Mucosa of rectum (tissue), 2 donors: ENCODE measurements at regions not wholly inside any gene's neighbourhood (a gene's known extent, or its start where the extent isn't known, plus 50 kb on each side); places are given as distances from the start of the nearest gene placed in this dataset.

Experiments
- H3K27ac ChIP-seq, 2 donors: one replicate each; pipeline ENCODE4 v1.7.0; 2013; ENCODE audit warnings: inconsistent platforms in 2 of 2, low read depth in 2 of 2, low read length in 2 of 2
- H3K27me3 ChIP-seq, 2 donors: one replicate each; pipeline ENCODE4 v1.7.0; 2013; ENCODE audit warnings: low read length in 2 of 2; ENCODE audit not compliant: control insufficient read depth in 2 of 2, insufficient read depth in 2 of 2
- H3K36me3 ChIP-seq, 2 donors: one replicate each; pipeline ENCODE4 v1.7.0; 2013; ENCODE audit warnings: low read length in 2 of 2; ENCODE audit not compliant: control insufficient read depth in 2 of 2, insufficient read depth in 2 of 2
- H3K4me1 ChIP-seq, 2 donors: one replicate each; pipeline ENCODE4 v1.7.0; 2013; ENCODE audit warnings: low read length in 2 of 2, mild to moderate bottlenecking in 1 of 2; ENCODE audit not compliant: control insufficient read depth in 2 of 2, insufficient read depth in 2 of 2
- H3K4me3 ChIP-seq, 2 donors: one replicate each; pipeline ENCODE4 v1.7.0; 2013; ENCODE audit warnings: low read length in 2 of 2
- H3K9ac ChIP-seq, 2 donors: one replicate each; pipeline ENCODE4 v1.7.0; 2013; ENCODE audit warnings: low read length in 2 of 2, low read depth in 1 of 2, mild to moderate bottlenecking in 1 of 2
- H3K9me3 ChIP-seq, 2 donors: one replicate each; pipeline ENCODE4 v1.7.0; 2013; ENCODE audit warnings: low read length in 2 of 2; ENCODE audit not compliant: control insufficient read depth in 2 of 2
- donor health status: healthy.
- donor health status: Normal muscosa, but diverticular disease.

DNA sequence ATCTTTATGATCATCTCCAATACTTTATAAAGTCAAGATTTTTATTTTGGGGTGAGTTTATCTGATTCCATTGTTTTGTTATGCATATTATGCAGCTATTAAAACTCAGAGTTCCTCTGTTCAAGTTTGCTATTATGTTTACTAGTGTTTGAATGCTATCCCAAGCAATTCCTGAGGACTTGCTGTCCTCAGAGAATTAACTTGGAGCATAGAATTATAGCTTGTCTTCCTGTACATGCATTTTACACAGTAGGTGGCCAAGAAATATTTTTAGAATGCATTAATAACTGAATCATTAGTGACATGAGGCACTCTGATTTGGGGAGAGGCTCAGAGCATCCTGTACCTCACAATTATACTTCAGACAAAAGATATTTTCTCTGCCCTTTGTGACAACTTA is 195.6 kb upstream of the MIR17HG start:
- Histone ChIP-seq H3K9ac (no peak overlapping the region), H3K36me3 (no peaks in the 10 kb centered on the region), H3K4me3 (no peak overlapping the region), H3K4me1 (no peaks in the 10 kb centered on the region), H3K9me3 (no peaks in the 10 kb centered on the region), H3K27ac (no peak overlapping the region), H3K27me3 (no peaks in the 10 kb centered on the region)

DNA sequence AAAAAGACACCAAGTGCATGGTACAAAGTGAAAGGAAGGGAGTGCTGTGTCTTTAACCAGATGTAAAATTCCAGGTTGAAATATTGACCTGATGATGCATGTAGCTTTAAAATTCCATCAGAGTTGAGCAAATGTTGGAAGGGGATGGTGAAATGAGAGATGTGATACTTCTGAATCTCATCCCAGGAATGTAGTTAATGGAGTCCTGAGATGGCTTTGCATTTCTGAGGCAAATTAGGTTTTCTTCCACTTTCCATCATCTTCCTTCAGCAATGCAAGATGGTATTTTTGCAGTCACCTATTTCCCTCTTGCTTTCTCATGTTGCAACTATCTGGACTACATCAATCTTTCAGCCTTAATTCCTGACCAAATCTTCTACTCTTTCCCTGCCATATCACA is 194.1 kb upstream of the MIR17HG start:
- H3K27me3 ChIP-seq: no peaks in the 10 kb centered on the region
- no peak overlapping the region for H3K9ac ChIP-seq
- H3K4me3 ChIP-seq: no peak overlapping the region
- no peaks in the 10 kb centered on the region for H3K9me3 ChIP-seq
- H3K4me1 ChIP-seq: no peaks in the 10 kb centered on the region
- H3K27ac ChIP-seq: no peak overlapping the region
- H3K36me3 ChIP-seq: no peaks in the 10 kb centered on the region

DNA sequence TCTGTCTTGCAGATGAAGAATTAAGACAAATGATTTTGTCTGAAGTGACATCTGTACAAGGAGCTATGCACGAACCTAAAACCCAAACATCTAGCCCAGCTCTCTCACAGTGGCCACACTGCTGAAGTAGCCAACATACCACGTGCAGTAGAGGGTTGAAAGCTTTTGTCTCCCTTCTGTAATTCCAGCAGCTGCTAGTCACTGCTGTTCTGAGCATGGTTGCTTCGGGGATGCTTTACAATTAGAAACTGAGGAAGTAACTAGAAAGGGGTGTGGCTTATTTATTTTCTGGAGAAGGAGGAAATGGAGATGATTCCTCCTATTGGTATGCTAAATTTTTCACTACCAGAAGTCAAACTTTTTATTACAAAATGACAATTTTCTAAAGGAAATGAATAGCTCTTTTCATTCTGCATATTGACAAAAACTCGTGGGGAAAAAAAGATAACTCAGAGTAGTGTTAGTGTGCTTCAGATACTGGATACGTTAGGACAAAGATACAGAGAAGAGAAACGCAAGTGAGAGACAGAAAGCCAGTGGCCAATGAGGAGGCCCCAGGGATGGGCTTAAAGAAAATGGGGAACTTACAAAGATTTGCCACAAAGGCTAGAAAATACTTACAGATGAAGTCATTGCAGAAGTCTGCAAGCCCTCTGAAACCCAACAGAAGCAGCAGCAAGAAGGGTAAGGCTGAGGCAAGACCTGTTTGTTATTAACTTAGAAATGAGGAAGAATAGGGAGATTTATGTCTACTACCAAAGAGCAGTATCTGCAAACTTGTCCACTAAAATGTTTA is 192.7 kb upstream of the MIR17HG start:
- Histone ChIP-seq H3K36me3 (no peaks in the 10 kb centered on the region), H3K9ac (no peak overlapping the region), H3K27ac (no peak overlapping the region), H3K4me1 (no peaks in the 10 kb centered on the region), H3K27me3 (no peaks in the 10 kb centered on the region), H3K9me3 (no peaks in the 10 kb centered on the region), H3K4me3 (no peak overlapping the region)

DNA sequence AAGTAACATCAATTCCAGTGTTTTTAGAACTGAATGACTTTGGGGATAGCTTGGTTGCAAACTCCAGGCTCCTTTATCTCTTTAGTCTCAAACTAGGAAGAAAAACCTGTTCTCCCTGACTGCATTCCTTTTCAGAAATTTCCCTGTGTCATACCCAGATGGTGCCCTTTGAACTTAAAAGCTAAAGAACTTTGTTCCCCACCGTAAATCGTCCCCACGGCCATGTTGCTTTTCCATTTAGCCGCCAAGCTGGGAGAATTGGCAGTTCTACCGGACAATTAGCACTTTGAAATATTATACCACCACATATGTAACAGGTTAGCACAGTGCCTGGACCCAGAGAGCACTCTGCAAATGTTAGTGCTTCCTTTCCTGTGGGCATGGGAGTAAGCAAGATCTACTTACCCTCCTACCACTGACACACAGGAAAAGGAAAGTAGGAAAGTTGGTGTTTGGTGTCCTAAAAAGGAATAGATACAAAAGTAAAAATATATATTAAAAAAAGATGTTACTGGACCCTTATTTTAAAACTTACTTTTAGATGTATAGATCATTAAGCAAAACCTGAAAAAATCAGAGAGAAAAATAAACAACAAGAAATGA is 191.9 kb upstream of the MIR17HG start:
- H3K9ac ChIP-seq: no peak overlapping the region
- no peak overlapping the region for H3K27ac ChIP-seq
- H3K4me3 ChIP-seq: no peak overlapping the region
- no peaks in the 10 kb centered on the region for H3K36me3 ChIP-seq
- no peaks in the 10 kb centered on the region for H3K27me3 ChIP-seq
- no peaks in the 10 kb centered on the region for H3K9me3 ChIP-seq
- no peaks in the 10 kb centered on the region for H3K4me1 ChIP-seq

DNA sequence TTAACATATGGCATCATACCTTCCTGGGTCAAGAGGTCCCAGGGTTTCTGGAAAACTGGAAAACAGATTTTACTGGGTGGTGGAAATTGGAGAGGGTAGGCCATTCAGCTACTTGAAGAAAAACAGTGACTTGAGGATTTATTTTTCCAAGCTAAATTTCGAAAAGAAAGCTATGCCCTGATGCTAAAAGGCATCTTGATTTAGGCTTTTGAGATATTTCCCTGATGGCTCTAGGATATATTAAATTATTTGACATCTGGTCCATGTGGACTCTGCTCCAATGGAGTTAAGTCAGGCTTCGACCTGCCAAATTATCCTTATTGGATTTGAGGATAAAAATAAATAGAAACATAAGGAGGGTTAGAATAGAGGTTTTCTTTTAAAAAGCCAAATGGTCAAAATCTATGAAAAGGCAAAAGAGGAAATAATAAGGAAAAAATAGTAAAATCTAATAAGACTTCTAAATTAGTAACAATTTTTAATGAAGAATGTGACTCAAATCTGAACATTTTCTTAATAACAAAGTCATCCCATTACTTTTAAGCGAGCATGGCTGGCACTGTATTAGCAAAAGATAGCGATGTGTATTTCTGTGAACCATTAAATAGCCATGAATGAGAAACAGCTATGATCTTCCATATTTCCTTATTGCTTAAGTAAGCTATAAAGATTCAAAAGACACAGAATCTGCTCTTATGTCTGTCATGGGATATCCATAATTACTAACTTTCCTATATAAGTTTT is 190.0 kb upstream of the MIR17HG start:
- Histone ChIP-seq H3K9ac (no peak overlapping the region), H3K4me3 (no peak overlapping the region), H3K27me3 (no peaks in the 10 kb centered on the region), H3K4me1 (no peaks in the 10 kb centered on the region), H3K9me3 (no peaks in the 10 kb centered on the region), H3K27ac (no peak overlapping the region), H3K36me3 (no peaks in the 10 kb centered on the region)

DNA sequence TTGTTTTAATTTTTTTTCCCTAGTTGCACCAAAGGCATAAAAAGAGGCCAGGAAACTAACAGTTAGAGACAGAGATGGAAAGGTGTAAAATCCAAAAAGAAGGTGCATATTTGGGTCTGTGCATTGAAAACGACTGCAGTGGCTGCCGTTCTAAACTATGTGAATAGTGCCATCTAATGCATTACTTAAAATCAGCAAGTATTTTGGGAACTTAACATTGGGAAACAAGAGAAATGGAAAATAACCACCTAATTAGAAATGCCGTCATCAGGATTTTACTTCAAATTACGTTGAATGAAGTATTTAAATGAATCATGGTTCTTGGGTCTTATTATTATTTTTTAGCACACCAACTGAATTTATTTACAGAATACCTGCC is 189.5 kb upstream of the MIR17HG start:
- no peak overlapping the region for H3K27ac ChIP-seq
- no peaks in the 10 kb centered on the region for H3K36me3 ChIP-seq
- no peak overlapping the region for H3K4me3 ChIP-seq
- no peaks in the 10 kb centered on the region for H3K9me3 ChIP-seq
- H3K9ac ChIP-seq: no peak overlapping the region
- H3K27me3 ChIP-seq: no peaks in the 10 kb centered on the region
- no peaks in the 10 kb centered on the region for H3K4me1 ChIP-seq

DNA sequence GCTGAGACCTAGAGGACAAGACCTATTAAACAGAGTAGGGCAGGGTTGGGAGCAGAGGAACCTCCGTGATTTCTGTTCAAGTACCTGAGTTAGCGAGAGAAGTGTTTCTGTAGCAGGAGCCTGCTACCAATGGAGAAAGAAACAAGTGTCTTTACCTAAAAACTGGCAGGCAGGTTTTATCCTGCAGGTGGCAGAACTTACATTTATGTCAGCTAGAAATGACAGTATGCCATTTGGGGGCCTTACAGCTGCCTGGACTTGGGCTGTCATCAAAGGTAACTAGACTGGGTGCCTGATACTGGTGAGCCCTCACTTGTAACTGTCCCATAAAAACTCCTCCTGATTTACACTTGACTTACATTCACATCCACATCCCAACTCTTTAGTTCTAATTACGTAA is 185.3 kb upstream of the MIR17HG start:
- no peak overlapping the region for H3K27ac ChIP-seq
- no peaks in the 10 kb centered on the region for H3K27me3 ChIP-seq
- H3K9ac ChIP-seq: no peak overlapping the region
- no peaks in the 10 kb centered on the region for H3K4me1 ChIP-seq
- H3K36me3 ChIP-seq: no peaks in the 10 kb centered on the region
- no peak overlapping the region for H3K4me3 ChIP-seq
- no peaks in the 10 kb centered on the region for H3K9me3 ChIP-seq

DNA sequence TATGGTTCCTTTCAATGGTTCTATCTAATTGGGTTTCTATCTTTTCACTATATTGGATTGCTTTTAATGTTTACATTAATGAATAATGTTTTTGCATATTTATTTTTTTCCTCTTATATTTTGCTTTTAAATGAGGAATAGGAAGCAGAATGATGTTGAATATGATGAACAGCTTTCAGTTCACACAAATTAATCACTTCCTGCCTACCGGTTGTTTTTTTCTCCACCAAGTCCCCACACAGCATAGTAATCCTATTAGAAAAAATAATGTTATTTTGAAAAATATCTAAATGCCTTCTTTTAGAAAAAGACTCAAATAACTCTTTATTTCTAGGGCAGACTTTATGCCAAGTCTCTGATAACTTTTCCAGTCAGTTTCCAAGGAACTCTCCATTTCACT is 184.9 kb upstream of the MIR17HG start:
- H3K9me3 ChIP-seq: no peaks in the 10 kb centered on the region
- no peak overlapping the region for H3K9ac ChIP-seq
- H3K27me3 ChIP-seq: no peaks in the 10 kb centered on the region
- no peak overlapping the region for H3K27ac ChIP-seq
- no peaks in the 10 kb centered on the region for H3K36me3 ChIP-seq
- H3K4me1 ChIP-seq: no peaks in the 10 kb centered on the region
- no peak overlapping the region for H3K4me3 ChIP-seq

DNA sequence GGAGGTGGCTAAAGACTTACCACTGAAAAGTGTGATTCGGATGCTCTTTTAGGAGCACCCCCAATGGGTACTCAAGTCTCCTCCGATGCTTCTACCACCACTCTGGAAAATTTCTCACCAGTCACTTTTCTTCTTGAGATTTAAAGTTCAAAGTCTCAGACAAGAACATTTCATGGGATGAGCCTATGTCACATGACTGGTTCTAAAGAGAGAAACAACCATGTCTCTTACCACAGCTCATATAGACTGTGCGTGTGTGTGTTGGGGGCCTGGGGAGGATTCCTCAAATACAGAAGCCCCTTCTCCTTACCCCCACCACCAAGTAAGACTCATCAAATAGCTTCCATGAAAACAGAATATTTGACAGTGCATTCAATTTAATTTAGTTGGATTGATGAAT is 181.7 kb upstream of the MIR17HG start:
- Histone ChIP-seq H3K27ac (no peak overlapping the region), H3K4me3 (no peak overlapping the region), H3K36me3 (no peaks in the 10 kb centered on the region), H3K9me3 (no peaks in the 10 kb centered on the region), H3K27me3 (no peaks in the 10 kb centered on the region), H3K4me1 (no peaks in the 10 kb centered on the region), H3K9ac (no peak overlapping the region)

DNA sequence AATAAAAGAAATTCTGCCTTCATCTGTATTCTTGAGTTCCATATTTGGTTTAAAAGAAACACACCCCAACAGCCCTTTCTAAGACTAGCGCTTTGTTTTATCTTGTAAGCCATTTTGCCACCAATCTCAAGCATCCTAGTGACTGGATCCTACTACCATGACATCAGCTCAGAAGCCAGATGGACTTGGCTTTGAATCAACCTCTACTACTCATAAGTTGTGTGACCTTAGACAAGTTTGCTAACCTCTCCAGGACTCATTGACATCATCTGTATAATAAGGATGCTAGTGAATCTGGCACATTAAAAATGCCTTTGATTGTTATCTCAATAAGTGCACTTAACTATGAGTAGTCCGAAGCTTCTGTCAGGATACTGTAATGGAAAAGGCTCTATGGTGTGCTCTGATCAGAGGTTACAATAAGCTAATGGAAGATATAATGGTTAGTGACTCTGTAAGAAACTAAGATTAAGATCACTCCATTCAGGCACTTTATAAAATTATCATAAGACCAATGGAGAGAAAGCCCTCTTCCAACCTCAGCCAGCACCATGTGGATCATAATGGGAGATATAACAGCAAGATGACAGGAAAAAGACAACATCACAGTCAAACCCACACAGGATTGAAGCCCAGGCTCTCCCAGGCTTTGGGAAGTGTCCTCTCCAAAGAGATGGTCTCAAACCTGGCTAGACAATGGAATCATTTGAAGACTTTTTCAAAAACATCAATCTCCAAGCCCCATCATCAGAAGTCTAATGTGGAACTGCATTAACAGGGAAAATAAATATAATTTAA is 180.6 kb upstream of the MIR17HG start:
- Histone ChIP-seq H3K9me3 (no peaks in the 10 kb centered on the region), H3K27ac (no peak overlapping the region), H3K36me3 (no peaks in the 10 kb centered on the region), H3K27me3 (no peaks in the 10 kb centered on the region), H3K4me1 (no peaks in the 10 kb centered on the region), H3K9ac (no peak overlapping the region), H3K4me3 (no peak overlapping the region)
